GM18520 (cell line): ENCODE measurements at regions not wholly inside any gene's neighbourhood (a gene's known extent, or its start where the extent isn't known, plus 50 kb on each side); places are given as distances from the start of the nearest gene placed in this dataset.

ENCODE experiments used
- ATAC-seq: cut with Tn5 transposase; IDR thresholded peaks from one replicate; pipeline ENCODE4 v1.9.1; 2021; ENCODE audit not compliant: unreplicated experiment

DNA sequence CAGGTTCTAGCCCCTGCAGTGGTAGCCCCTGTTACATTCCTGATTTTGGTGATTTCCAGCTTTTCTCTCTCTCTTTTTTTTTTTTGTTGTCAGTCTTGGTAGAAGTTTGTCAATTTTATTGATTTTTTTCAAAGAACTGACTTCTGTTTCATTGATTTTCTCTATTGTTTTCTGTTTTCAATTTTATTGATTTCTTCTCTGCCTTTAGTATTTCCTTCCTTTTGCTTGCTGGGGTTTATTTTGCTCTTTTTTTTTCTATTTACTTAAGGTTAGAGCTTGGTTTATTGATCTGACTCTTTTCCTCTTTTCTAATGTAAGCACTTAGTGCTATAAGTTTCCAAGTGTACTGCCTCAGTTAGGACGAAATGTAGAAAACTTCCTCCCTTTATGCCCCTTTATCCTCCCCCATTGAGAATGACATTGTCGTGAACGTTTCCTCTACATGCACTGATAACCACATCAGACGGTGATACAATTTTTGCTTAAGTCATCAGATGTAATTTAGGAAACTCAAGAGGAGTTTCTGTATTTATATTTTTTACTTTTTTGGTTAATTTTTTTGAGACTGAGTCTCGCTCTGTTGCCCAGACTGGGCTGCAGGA is 81.1 kb upstream of the HS6ST1 start:
- no peak for ATAC-seq

DNA sequence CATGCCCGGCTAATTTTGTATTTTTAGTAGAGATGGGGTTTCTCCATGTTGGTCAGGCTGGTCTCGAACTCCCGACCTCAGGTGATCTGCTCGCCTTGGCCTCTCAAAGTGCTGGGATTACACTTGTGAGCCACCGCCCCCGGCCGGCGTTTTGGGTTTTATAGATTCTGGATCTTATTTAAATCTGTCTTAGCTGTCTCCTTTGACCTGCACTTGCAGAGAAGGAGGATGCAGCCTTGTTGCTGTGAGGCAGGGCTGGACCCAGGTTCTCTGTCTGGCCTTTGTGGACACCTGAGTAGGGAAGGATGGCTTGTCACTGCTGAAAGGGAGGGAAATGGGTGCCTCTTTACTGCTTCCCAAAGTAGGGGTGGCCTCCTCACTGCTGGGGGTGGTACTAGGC is 83.0 kb upstream of the HS6ST1 start:
- ATAC-seq: no peak

- ATAC-seq: no peak
Observed at GRCh38 chr2:128402911-128403670, 84.4 kb upstream of the HS6ST1 start.

GRCh38 chr2:128403814-128404708 is 85.4 kb upstream of the HS6ST1 start:
- no peak for ATAC-seq

DNA sequence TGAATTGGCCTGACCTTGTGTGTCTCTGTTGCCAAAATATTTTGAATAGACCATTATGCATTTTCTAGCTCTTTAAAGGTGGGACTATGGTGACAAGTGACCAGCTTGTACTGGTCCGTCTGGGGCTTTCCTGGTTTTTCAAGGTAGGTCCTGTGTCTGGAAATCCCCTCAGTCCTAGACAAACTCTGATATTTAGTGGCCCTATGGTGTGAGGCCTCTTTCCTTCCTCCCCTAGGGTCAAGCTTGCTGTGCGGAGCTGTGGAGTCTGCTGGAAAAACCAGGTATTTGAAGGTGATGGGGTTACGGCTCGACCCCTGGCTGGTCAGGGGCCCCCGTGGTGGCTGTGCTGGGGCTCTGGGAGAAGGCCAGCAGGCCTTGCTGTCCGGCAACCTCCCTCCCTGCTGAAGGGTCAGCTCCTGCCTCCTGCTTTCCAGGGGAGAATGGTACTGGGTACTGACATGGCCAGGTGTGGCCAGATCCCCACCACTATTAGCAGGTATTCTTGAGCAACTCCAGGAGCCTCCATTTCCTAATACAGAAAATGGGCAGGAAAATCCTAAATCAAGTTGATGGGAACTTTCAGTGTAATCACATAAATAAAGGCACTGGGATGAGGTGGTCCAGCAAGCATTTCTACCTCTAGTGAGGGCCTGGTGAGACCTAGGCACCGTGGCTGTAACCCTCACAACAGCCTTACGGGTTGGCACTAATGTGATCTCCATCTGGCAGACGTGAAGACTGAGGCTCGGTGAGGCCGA is 86.2 kb upstream of the HS6ST1 start:
- no peak for ATAC-seq

DNA sequence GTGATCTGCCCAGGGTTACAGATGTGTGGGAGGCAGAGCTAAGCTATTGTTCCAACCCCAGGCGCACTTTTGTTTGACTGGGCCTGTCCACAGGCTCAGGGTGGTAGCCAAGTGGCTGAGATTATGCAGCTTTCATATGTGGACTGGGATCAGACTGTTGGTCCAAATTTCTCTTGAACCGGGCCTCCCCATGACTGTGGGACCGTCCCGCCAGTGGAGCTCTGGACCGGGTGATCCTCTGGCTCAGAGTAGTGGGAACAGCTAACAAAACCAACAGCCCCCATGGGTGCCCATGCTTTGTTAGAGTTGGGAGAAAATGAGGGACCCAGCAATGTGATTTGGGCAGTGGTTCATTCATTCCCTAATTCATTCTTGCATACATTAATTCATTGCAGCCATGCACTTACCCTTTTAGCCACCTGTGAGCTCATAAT is 86.8 kb upstream of the HS6ST1 start:
- no peak for ATAC-seq

GRCh38 chr2:128405981-128406613 is 87.4 kb upstream of the HS6ST1 start:
- ATAC-seq: no peak

GRCh38 chr2:128406736-128407554 is 88.3 kb upstream of the HS6ST1 start:
- ATAC-seq: no peak

GRCh38 chr2:128408349-128409305 is 90.0 kb upstream of the HS6ST1 start:
- no peak for ATAC-seq

DNA sequence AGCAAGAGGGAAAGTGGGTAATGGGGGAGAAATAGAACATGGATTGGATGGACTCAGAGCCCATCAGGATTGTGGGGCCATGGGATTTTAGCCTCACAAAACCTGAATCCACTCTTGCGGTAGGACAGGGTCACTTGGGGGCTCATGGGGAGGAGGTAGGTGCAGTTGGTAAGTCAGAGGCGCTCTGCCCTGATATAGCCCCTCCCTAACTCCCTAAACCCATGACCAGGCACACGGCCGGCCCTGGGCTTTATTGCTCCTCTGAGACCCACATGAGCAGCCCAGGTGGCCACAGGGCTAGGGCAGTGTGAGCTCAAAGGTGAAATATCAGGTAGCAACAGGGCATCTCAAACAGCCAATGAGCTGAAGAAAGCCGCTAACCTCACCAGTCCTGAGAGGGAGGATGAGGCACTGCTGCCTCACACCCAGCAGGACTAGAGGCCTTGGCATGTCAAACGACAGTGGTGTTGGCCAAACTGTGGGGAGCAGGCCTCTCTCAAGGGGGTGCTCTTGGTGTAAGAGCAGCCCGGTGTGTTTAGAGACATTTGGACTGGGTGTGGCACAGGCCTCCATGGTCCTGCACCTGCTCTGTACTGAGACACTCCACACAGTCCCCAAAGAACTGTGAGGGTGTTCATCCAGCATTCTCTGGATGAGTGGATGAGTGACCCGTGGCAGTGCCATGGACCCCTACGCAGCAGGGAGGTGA is 90.8 kb upstream of the HS6ST1 start:
- no peak for ATAC-seq

DNA sequence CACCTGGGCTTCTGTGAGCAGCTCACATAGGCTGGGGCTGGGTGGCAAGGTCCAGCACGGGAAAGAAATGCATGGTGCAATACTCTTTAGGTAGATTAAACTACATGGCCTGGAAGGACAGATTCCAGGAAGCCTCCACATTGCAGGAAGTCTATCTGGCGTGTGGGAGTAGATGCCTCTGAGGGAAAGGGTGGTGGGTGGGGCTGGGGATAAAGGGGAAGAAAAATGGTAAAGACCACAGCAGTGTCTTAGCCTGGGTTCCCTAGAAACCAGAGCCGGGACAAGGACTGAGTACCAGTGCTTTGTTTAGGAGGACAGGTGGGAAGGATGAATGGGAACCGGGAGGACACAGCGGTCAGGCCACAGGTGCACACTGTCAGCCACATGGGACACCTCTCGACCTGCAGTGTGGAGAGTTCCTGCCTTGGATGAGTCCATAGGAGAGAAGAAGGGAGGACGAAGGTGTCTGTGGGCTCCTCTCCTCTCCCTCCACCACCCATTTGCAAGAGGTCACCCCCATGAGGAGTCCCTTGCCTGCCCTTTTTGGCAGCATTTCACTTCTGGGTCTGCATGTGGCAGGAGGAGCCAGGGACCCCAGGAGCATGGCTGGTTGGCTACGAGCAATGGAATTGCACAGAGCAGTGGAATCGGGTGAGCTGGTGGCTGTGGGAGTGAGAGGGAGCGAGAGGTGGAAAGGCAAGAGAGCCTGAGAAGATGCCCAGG is 91.5 kb upstream of the HS6ST1 start:
- no peak for ATAC-seq

DNA sequence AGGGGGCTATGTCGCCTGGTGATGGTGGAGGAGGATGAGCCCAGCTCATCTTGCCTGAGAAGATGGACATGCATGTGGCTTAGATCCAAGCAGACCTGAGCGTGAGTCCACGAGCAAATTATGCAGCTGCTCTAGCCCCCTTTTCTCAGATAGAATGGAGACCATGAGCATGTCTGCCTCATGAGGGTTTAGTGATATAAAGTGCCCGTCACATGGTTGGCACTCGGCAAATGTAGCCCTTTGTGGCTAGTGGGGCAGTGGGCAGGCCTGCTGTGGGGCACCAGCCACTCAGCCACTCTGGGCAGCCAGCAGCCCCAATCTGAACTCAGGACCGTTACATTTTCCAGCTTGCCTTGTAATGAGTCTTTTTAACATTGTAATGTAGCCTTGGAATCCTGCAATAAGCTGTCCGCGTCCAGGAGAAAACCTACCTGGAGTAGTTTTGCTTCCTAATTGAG is 92.1 kb upstream of the HS6ST1 start:
- ATAC-seq: no peak

DNA sequence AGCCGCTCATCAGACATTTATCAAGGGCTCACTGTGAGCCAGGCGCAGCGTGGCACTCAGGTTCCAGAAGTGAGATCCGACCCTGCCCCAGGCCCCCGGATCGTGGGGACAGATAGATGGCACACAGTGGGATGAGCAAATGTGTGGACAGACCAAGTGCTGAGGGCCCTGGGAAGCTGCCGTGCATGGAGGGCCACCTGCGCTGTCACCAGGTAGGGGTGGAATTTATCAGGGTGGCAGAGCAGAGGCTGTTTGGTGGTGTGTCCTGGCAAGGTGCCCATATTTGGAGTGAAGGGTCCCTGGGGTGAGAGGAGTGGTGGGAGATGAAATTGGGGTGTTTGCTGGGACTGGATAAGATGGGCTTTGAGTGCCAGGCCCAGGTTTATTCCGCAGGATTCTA is 92.8 kb upstream of the HS6ST1 start:
- no peak for ATAC-seq

GRCh38 chr2:128412181-128412871 is 93.7 kb upstream of the HS6ST1 start:
- ATAC-seq: no peak

GRCh38 chr2:128413014-128413717 is 94.5 kb upstream of the HS6ST1 start:
- no peak for ATAC-seq

- ATAC-seq: no peak
Observed at GRCh38 chr2:128413718-128414341, 95.2 kb upstream of the HS6ST1 start.
